ENCODE measurements at regions not wholly inside any gene's neighbourhood (a gene's known extent, or its start where the extent isn't known, plus 50 kb on each side); places are given as distances from the start of the nearest gene placed in this dataset.
"Not testable (repeated sequence)": the region's sequence is repeated elsewhere in the genome, so short reads cannot be mapped to it uniquely, and the experiment has no call there.

GRCh38 chr1:199254040-199254439 is 615.2 kb downstream of the PTPRC start:
- H2BK120ac ChIP-seq (ENCODE audit: low read depth, low read length); H2BK15ac ChIP-seq (ENCODE audit: low read depth, poor library complexity, severe bottlenecking); H3K23ac ChIP-seq (ENCODE audit: low read length in 2 of 2); H3K14ac ChIP-seq (ENCODE audit: low read length in 2 of 2); H3K9ac ChIP-seq (ENCODE audit: low read length); H4K91ac ChIP-seq (ENCODE audit: low read length); H3K4ac ChIP-seq (ENCODE audit: low read depth in 1 of 2, low read length in 2 of 2); H2BK5ac ChIP-seq (ENCODE audit: low read depth, low read length, poor library complexity, severe bottlenecking); H3K36me3 ChIP-seq (ENCODE audit: control insufficient read depth in 1 of 2, insufficient read depth in 2 of 2, low read depth in 1 of 2, low read length in 2 of 2); H3K4me2 ChIP-seq (ENCODE audit: low read length, poor library complexity, severe bottlenecking); H4K8ac ChIP-seq (ENCODE audit: low read length); H2AFZ ChIP-seq (ENCODE audit: low read depth, low read length); H3K27ac ChIP-seq (ENCODE audit: low read length, poor library complexity, severe bottlenecking); H2BK12ac ChIP-seq (ENCODE audit: low read length in 2 of 2); H3K18ac ChIP-seq (ENCODE audit: low read depth in 1 of 2, low read length in 2 of 2); H3K27me3 ChIP-seq (ENCODE audit: control insufficient read depth in 1 of 2, insufficient read depth in 1 of 2, low read length in 2 of 2); H3K4me3 ChIP-seq (ENCODE audit: insufficient read depth in 1 of 2, low read depth in 1 of 2, low read length in 2 of 2); H3K4me1 ChIP-seq (ENCODE audit: control insufficient read depth, insufficient read depth, low read depth, low read length); DNase-seq; H3K79me1 ChIP-seq (replicated peaks; ENCODE audit: low read length, poor library complexity, severe bottlenecking); H2AK5ac ChIP-seq (ENCODE audit: low read length, severe bottlenecking): not testable (repeated sequence)
- H3K9me3 ChIP-seq (ENCODE audit: control insufficient read depth, low read length) = peaks cover 15% of the 10 kb centered on the region
- 92% methylated on average over 1 of the region's 1 CpG for WGBS

GRCh38 chr1:199261328-199261727 is 622.5 kb downstream of the PTPRC start:
- no peak overlapping the region for H2BK5ac ChIP-seq (ENCODE audit: low read depth, low read length, poor library complexity, severe bottlenecking)
- no peak overlapping the region for H3K14ac ChIP-seq (ENCODE audit: low read length in 2 of 2)
- no peak overlapping the region for H2BK120ac ChIP-seq (ENCODE audit: low read depth, low read length)
- H3K27ac ChIP-seq (ENCODE audit: low read length, poor library complexity, severe bottlenecking) = no peak overlapping the region
- H3K4me3 ChIP-seq (ENCODE audit: insufficient read depth in 1 of 2, low read depth in 1 of 2, low read length in 2 of 2) = no peak overlapping the region
- no peak overlapping the region for H3K18ac ChIP-seq (ENCODE audit: low read depth in 1 of 2, low read length in 2 of 2)
- H3K79me1 ChIP-seq (replicated peaks; ENCODE audit: low read length, poor library complexity, severe bottlenecking) = no peaks in the 10 kb centered on the region
- no peak overlapping the region for H3K4ac ChIP-seq (ENCODE audit: low read depth in 1 of 2, low read length in 2 of 2)
- no peak overlapping the region for H2AK5ac ChIP-seq (ENCODE audit: low read length, severe bottlenecking)
- no peaks in the 10 kb centered on the region for H3K27me3 ChIP-seq (ENCODE audit: control insufficient read depth in 1 of 2, insufficient read depth in 1 of 2, low read length in 2 of 2)
- H3K9me3 ChIP-seq (ENCODE audit: control insufficient read depth, low read length) = no peaks in the 10 kb centered on the region
- H2AFZ ChIP-seq (ENCODE audit: low read depth, low read length) = no peak overlapping the region
- no peak overlapping the region for H2BK12ac ChIP-seq (ENCODE audit: low read length in 2 of 2)
- H3K36me3 ChIP-seq (ENCODE audit: control insufficient read depth in 1 of 2, insufficient read depth in 2 of 2, low read depth in 1 of 2, low read length in 2 of 2) = no peaks in the 10 kb centered on the region
- no peak overlapping the region for H3K4me2 ChIP-seq (ENCODE audit: low read length, poor library complexity, severe bottlenecking)
- no peak for DNase-seq
- no peak overlapping the region for H4K91ac ChIP-seq (ENCODE audit: low read length)
- H3K4me1 ChIP-seq (ENCODE audit: control insufficient read depth, insufficient read depth, low read depth, low read length) = no peaks in the 10 kb centered on the region
- 93% methylated on average over 4 of the region's 4 CpGs for WGBS
- H3K9ac ChIP-seq (ENCODE audit: low read length) = no peak overlapping the region
- no peak overlapping the region for H3K23ac ChIP-seq (ENCODE audit: low read length in 2 of 2)
- no peak overlapping the region for H4K8ac ChIP-seq (ENCODE audit: low read length)
- no peak overlapping the region for H2BK15ac ChIP-seq (ENCODE audit: low read depth, poor library complexity, severe bottlenecking)

GRCh38 chr1:199264283-199264682 is 625.4 kb downstream of the PTPRC start:
- Histone ChIP-seq H2BK12ac (ENCODE audit: low read length in 2 of 2) (no peak overlapping the region), H3K4me2 (ENCODE audit: low read length, poor library complexity, severe bottlenecking) (no peak overlapping the region), H3K27me3 (ENCODE audit: control insufficient read depth in 1 of 2, insufficient read depth in 1 of 2, low read length in 2 of 2) (no peaks in the 10 kb centered on the region), H3K18ac (ENCODE audit: low read depth in 1 of 2, low read length in 2 of 2) (peak overlapping the region in 1 of 2 experiments; percentile 60), H2BK5ac (ENCODE audit: low read depth, low read length, poor library complexity, severe bottlenecking) (no peak overlapping the region), H4K91ac (ENCODE audit: low read length) (no peak overlapping the region), H3K27ac (ENCODE audit: low read length, poor library complexity, severe bottlenecking) (no peak overlapping the region), H2AK5ac (ENCODE audit: low read length, severe bottlenecking) (no peak overlapping the region), H2BK120ac (ENCODE audit: low read depth, low read length) (no peak overlapping the region), H3K4ac (ENCODE audit: low read depth in 1 of 2, low read length in 2 of 2) (no peak overlapping the region), H3K14ac (ENCODE audit: low read length in 2 of 2) (no peak overlapping the region), H2BK15ac (ENCODE audit: low read depth, poor library complexity, severe bottlenecking) (no peak overlapping the region), H3K4me3 (ENCODE audit: insufficient read depth in 1 of 2, low read depth in 1 of 2, low read length in 2 of 2) (no peak overlapping the region), H4K8ac (ENCODE audit: low read length) (no peak overlapping the region), H3K9me3 (ENCODE audit: control insufficient read depth, low read length) (no peaks in the 10 kb centered on the region), H3K79me1 (replicated peaks; ENCODE audit: low read length, poor library complexity, severe bottlenecking) (no peaks in the 10 kb centered on the region), H3K4me1 (ENCODE audit: control insufficient read depth, insufficient read depth, low read depth, low read length) (no peaks in the 10 kb centered on the region), H2AFZ (ENCODE audit: low read depth, low read length) (no peak overlapping the region), H3K36me3 (ENCODE audit: control insufficient read depth in 1 of 2, insufficient read depth in 2 of 2, low read depth in 1 of 2, low read length in 2 of 2) (no peaks in the 10 kb centered on the region), H3K23ac (ENCODE audit: low read length in 2 of 2) (no peak overlapping the region), H3K9ac (ENCODE audit: low read length) (no peak overlapping the region)
- WGBS = 93% methylated on average over 2 of the region's 2 CpGs
- no peak for DNase-seq

GRCh38 chr1:199264911-199265310 is 626.1 kb downstream of the PTPRC start:
- no peak overlapping the region for H2BK15ac ChIP-seq (ENCODE audit: low read depth, poor library complexity, severe bottlenecking)
- no peak overlapping the region for H2BK12ac ChIP-seq (ENCODE audit: low read length in 2 of 2)
- H3K4me2 ChIP-seq (ENCODE audit: low read length, poor library complexity, severe bottlenecking) = no peak overlapping the region
- no CpG with 5 or more reads among the region's 1 CpG for WGBS
- H2AK5ac ChIP-seq (ENCODE audit: low read length, severe bottlenecking) = no peak overlapping the region
- no peak overlapping the region for H3K27ac ChIP-seq (ENCODE audit: low read length, poor library complexity, severe bottlenecking)
- H2BK120ac ChIP-seq (ENCODE audit: low read depth, low read length) = no peak overlapping the region
- H2AFZ ChIP-seq (ENCODE audit: low read depth, low read length) = no peak overlapping the region
- no peak overlapping the region for H4K8ac ChIP-seq (ENCODE audit: low read length)
- H3K18ac ChIP-seq (ENCODE audit: low read depth in 1 of 2, low read length in 2 of 2) = no peak overlapping the region
- no peaks in the 10 kb centered on the region for H3K27me3 ChIP-seq (ENCODE audit: control insufficient read depth in 1 of 2, insufficient read depth in 1 of 2, low read length in 2 of 2)
- H3K36me3 ChIP-seq (ENCODE audit: control insufficient read depth in 1 of 2, insufficient read depth in 2 of 2, low read depth in 1 of 2, low read length in 2 of 2) = no peaks in the 10 kb centered on the region
- H2BK5ac ChIP-seq (ENCODE audit: low read depth, low read length, poor library complexity, severe bottlenecking) = no peak overlapping the region
- no peak overlapping the region for H3K23ac ChIP-seq (ENCODE audit: low read length in 2 of 2)
- H3K14ac ChIP-seq (ENCODE audit: low read length in 2 of 2) = no peak overlapping the region
- H3K9ac ChIP-seq (ENCODE audit: low read length) = no peak overlapping the region
- no peak overlapping the region for H3K4me3 ChIP-seq (ENCODE audit: insufficient read depth in 1 of 2, low read depth in 1 of 2, low read length in 2 of 2)
- no peaks in the 10 kb centered on the region for H3K4me1 ChIP-seq (ENCODE audit: control insufficient read depth, insufficient read depth, low read depth, low read length)
- H3K4ac ChIP-seq (ENCODE audit: low read depth in 1 of 2, low read length in 2 of 2) = no peak overlapping the region
- no peaks in the 10 kb centered on the region for H3K79me1 ChIP-seq (replicated peaks; ENCODE audit: low read length, poor library complexity, severe bottlenecking)
- no peaks in the 10 kb centered on the region for H3K9me3 ChIP-seq (ENCODE audit: control insufficient read depth, low read length)
- DNase-seq = no peak
- H4K91ac ChIP-seq (ENCODE audit: low read length) = no peak overlapping the region

All from mesenchymal stem cell (in vitro differentiated cells and primary cell).